Fibroblast of peridontal ligament (primary cell): ENCODE measurements at regions not wholly inside any gene's neighbourhood (a gene's known extent, or its start where the extent isn't known, plus 50 kb on each side); places are given as distances from the start of the nearest gene placed in this dataset.

Experiments used
- DNase-seq: peaks from one replicate; pipeline ENCODE4 v3.0.0-alpha.2; 2010; ENCODE audit errors: extremely low read depth

DNA sequence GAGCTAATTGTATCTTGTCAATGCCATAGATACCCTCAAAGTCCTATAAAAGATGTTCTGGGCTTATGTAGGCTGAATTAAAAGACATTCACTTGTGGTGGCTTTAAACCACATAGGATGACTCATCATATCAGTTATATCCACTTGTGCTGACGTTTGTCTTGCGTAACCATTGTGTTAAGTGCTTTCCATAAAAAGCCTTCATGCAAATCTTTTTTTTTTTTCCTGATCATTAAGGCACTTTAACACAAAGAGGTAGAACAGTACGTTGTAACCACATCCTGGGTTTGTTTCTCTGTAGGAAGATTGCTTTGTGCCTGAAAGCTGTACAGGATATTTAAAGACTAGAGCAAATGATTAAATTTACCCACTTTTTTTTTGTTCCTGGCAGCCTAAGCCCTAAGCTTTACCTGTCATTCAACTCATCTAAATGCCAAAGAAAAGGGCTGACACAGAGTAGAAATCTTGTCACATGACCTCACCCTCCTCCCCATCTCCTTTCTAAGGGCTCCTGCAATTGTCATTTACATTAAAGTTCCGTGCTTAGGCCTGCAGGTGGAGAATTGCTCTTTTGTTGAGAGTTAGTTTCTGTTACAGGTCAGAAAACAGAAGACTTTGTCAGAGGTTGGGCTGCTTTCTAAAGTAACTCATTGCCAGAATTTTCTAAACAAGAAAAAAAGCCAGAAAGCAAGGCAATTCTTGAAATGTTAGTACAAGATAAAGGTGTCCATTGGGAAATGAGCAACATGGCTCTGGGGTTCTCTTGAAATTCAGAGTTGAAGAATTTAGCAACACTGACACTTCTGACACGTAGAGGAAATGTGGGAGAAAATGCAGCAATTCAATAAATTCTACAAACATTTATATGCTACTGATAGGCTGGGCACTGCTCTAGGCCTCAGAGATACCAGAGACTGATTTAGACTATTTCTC lies 555.6 kb downstream of the PPARGC1A start:
- DNase-seq = peak; percentile 1

DNA sequence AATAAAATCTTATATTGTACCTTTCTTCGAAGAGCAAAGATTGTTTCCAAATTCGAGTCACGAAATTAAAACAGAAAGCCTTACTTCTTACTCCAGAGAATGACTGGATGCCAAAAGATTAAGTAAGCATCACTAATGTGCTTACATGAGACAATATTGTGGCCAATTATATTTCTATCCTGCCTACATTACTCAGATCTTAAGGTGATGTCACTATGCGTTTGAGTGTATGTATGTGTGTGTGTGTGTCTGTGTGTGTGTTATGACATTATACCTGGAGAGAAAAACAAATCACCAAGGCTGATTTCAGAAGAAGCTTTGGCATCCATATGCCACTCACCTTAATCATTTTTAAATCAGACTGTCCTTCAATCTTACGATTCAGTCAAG lies 556.3 kb downstream of the PPARGC1A start:
- no peak for DNase-seq

DNA sequence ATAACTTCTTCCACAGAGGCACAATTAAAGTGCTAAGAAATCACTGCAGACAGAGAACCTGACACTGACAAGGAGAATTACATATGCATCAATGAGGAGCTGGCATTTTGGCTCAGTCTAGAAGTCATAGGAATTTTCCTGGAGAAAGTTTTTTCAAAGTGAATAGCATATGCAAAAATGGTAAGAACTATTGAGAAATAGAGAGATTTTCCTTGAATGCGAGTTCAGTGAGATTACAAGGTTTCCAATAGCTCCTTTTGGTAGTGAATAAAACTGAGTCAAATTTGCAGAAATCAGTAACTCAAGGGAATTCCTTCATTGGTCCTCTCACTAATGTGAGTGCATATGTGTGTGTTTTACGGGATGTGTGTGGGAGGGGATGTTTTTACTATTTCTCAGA lies 557.5 kb downstream of the PPARGC1A start:
- DNase-seq = no peak

DNA sequence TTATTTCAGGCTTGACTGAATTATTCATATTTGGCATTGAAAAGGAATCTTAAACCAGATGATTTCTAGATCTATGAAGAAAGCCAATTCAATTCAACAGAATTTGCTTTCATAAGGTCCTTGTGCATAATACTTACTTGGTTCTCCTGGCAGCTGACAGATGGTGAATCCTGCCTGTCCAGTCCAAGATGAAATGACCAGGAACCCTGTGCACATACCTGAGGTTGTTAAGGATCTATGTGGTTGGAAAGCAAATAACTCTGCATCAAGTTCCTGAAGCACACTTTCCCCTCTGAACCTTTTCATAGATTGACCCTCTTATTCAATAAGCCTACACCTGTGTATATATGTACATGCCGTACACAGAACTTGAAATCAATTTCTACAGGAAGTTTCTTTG lies 562.7 kb downstream of the PPARGC1A start:
- DNase-seq = no peak

DNA sequence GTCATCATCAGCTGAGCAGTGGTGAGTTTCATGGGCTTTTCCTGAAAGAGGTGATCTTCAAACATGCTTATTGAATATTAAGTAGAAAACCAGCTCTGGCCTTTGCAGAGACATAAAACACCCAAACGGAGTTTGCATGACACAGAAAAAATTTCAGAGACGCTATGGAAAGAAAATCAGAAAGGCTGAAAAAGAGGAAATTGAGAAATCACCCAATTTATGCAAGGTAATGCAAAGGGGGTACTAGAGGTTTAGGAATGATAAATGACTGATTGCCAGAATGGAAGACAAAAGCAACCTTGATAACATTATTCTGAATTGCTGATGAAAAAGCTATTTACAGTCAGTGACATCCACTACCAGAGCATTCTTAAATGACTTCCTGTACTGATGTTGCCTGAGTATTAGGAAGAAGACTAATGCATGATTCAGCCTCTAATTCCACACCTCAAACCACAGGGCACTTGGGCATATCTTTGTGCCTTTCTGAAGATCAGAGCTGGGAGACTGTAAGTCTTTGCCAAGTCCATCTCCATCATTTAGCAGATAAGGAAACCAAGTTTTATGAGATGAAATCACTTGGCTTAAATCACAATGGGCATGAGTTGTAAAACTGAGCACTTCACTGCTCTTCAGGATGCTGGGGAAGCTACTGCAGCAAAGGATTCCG lies 565.7 kb downstream of the PPARGC1A start:
- no peak for DNase-seq

DNA sequence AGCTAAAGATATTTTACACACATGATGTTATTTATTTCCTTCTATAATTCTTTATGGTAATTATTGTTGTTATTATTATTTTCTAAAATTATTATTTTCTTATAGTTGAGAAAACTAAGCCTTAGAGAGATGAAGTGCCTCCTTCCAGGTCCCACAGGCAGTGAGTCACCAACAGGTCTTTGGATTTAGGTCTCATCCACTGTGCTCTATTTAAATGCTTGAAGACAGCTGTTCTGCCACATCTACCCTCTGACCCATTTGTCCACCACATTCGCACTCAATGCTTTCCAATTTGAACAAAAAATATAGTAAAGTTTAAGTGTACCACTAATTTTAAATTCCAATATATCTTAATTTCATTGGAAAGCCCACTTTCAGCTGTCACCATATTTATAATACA lies 566.4 kb downstream of the PPARGC1A start:
- no peak for DNase-seq

DNA sequence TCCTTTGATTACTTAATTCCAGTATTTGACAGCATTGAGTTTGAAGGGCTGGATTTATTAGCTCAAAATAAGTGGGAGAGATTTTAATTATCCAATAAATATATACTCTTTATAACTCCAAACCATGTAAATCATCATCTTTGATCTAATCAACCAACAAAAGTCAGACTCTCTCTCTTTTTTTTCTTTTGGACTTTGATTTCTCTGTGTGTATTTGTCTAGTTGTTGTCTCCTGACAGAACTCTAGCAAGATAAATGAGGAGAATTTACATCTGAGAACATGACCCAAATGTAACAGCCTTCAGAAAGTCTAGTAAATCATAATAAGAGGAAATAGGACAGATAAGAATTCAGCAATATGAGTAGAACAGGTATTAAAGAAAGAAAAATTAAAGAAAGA lies 567.1 kb downstream of the PPARGC1A start:
- no peak for DNase-seq

DNA sequence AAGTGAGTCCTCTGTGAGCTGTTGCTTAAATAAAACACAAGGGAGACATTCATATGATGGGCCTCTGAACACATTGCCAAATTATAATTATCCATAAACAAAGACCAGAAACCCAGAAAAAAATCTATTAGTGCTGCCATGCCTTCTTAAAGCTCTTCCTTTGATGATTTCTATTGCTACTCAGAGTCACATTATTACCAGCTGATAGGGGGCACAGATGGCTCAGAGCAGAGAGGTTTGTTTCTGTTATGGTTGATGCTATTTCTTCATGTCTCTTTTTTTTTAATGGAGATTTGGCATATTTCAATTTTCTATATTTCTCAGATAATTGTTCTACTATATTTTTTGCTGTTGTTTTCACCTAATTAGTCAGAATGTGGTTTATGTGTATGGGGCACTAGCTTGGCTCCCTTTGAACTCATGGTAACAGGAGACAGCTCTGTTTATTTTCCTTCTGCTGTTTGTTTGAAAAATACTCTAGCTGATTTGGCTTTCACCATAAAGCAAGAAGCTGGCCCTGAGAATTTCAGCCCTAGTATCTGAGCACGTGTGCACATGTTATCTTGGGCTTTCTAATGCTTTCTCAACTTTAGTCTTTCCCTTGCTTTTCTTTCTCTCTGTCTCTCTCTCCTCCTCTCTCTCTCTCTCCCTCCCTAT lies 568.8 kb downstream of the PPARGC1A start:
- DNase-seq = no peak

DNA sequence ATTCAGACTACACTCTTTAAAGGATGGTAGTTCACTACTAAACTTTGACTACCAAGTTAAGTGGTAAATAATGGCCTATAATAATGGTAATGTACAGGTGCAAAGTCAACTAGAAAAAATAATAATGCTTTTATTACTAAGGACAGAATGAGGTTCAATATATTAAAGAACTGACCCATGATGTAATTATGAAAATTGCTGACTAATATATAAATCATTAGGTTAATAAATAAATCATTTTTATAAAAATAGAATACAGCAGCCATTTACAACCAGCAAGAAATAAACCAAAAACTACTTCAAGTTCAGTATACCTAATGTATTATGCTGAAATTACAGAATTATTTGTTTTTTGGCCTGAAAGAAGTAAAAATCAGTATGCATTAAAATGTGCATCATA lies 577.2 kb downstream of the PPARGC1A start:
- no peak for DNase-seq

DNA sequence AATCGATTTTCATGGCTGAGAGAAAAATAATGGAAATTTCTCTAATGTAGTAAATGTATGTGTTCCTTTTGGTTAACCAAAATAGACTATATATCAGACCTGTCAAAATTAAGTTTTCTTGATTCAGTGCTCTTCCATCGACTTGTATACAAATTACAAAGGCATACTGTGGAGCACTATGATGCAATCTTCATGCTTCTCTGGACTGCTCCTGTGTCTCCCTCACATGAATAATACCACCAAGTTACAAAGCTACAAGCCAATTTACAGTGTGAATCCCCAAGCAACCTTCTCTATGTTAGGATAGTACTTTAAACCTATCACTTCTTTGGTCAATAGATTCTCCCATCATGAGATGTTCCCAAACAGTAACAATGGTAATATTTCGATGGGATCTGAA lies 577.9 kb downstream of the PPARGC1A start:
- no peak for DNase-seq

DNA sequence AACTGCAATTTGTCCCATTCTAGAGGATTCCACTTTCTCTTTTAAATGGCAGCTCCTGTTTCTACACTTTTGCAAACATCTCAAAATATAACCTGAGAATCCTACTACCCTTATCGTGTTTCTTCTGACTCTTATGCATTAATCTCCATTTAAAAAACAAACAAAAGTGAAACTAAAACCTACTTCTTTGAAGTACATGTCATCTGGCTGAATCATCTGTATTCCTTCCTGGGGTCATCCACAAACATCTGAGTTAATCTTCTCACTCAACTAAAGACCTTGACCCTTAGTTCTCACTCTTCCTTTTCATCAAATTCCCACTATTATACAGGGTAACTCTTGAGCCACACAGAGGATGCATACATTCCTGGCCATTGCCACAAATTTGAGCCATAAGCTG lies 584.8 kb downstream of the PPARGC1A start:
- no peak for DNase-seq

DNA sequence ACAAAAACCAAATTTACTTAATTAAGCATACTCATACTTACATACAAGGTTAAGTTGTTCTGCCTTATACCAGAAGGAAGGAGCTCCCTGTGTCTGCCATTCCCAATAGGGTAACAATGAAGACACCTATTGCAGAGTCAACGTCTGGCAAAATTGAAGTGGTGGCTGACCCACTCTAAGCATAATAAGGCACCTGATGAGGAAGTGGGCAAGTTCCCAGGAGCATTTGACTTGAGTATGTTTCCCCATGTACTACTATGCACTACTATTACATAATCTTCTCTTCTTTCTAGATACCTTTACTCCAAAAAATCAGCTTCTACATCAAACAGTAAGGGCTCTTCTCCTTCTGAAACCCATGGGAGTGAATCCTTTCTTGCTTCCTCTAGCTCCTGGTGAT lies 591.5 kb downstream of the PPARGC1A start:
- DNase-seq = no peak

DNA sequence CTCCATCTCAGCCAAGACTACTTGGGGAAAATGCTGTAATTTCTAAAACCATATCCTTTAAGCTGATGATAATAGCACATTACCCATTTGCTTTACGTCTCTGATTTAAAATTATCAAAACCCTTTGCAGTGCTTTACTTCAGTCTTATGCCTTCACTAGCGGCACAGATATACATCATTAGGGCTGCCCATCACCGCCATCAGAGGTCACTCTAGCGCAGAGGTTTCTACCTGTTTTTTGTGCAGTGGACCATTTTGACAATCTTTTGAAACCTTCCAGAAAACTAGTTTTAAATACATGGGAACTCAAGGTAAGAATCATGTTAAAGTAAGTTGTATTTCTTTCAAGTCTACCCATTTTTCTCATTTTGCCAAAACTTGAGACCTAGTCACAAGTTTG lies 592.5 kb downstream of the PPARGC1A start:
- no peak for DNase-seq

DNA sequence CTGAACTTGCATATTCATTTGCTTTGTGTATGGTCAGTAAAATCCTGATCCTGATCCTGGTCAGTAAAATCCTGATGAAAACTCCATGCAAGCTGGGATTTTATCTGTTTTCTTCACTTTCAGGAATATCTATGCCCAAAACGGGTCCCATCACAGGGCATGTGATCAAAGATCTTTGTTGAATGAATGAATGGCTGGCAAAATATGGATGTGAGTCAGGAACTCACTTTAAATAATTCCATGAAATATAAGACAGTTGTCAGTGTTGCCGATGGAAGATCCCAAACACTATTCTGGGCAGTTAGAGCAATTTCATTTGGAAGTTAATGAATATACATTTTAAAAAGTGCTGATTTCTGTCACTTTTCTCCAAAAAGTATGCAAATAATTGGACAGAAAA lies 598.4 kb downstream of the GBA3 start:
- no peak for DNase-seq

DNA sequence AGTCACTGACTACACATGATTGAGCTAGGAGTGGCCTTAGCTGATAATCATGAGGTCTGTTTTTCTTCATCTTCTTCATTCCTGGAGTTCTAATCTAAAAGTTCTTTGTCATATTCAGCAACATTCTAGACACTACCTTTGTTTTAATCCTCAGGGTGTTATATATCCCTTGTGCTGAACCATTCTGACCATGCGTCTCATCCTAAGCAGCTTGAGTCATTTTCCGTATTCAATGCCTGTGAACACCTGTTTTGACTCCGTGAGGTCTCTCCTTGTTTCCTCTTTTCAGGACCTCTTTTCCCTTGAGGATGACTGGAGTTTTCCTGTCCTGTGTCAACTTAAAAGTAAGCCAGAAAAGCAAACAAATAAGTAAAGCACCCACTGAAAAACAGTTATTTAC lies 597.9 kb downstream of the GBA3 start:
- no peak for DNase-seq

DNA sequence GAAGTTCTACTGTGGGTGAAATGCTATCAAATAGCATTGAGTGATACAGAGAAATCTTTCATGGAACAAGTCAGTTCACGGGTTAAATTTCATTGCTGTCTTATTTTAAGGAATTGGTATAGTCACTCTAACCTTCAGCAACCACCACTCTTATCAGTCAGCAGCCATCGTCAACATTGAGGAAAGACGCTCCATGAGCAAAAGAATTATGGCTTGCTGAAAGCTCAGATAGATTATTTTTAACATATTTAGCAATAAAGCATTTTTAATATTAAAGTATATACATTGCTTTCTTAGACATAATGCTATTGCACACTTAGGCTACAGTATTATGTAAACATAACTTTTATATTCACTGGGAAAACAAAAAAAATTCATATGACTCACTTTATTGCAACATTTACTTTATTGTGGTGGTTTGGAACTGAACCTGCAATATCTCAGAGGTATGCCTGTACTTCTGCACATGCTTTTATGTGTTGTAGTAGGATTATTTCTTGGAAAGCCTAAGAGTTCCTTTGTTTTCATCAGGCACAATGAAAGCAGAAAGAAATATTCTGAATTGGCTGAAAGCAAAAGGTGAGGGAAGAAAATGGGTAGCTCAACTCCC lies 586.7 kb downstream of the GBA3 start:
- no peak for DNase-seq

DNA sequence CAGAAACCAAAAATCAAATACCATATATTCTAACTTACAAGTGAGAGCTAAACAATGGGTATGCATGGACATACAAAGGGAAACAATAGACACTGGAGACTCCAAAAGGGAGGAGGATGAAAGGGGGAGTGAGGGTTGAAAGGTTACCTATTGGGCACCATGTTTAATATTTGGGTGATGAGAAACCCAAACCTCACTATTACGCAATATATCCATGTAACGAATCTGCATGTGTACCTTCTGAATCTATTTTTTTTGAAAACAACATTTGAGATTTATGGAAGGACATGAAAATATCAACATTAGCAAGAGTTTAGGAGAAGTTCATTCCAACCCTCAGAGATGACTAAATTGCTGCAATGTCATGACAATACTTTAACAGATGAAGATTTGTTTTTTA lies 586.1 kb downstream of the GBA3 start:
- no peak for DNase-seq

DNA sequence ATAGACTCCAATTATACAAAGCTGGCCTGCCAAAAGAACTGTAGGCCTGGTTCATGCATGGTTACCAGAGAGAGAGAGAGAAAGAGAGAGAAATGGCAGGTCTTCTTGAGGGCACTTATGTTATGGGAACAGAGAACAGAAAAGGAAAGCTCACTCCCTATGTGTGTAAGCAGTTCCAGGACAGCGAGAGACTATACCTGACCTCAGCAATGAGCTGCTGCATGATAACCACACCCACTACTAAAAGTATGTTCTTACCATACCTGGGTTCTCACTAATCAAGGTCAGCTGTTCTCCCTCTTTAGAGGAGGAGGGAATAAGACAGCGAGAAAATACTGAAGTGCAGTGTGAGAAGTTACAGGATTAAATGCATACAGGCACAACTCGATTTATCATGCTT lies 583.3 kb downstream of the GBA3 start:
- no peak for DNase-seq

DNA sequence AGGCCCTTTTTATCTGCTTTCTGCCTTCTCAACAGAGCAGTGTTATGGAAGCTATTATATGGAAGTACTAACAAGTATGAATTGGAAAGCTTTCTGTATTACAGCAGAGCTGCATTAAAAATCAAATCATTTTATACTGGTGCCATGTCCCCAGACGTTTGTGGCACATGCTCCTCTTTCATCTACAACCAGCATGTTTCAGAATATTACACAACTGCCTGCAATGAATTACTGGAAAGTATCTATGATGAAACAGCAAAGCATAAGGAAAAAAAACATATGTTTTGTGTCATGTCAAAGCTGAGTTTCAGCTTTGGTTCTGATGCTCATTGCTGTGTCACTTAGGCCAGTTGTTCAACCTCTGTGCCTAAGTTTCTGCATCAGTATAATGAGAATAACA lies 576.8 kb downstream of the GBA3 start:
- DNase-seq = no peak

DNA sequence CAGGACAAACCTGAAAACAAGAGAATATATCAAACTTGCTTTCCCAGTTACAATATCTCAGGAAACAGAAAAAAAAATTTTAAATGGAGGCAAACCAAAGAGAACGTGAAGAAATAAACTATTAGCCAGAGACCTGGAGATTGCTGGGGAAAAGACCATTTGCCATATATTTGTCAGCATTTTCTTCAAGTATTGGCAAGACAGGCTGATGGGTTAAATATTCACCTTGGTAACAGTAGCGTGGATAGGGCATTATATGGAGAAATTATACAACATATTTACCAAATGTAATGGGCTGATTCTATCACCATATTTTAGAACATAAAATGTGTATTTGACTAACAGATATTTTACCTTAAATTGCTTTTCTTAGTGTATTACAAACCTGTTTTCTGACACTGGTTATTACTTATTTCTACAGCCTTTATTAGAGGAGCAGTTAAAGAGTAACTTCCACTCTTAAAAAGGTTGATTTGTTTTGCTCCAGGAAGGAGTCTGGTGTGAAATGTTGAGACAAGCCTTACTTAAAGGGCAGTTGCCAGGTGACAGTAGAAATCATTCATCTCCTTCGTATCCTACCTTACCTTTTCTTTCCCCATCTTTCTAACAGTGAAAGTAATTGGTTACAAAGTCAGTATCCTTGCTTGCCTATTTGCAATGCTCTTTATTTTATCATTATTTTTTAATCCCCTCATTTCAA lies 575.5 kb downstream of the GBA3 start:
- no peak for DNase-seq

DNA sequence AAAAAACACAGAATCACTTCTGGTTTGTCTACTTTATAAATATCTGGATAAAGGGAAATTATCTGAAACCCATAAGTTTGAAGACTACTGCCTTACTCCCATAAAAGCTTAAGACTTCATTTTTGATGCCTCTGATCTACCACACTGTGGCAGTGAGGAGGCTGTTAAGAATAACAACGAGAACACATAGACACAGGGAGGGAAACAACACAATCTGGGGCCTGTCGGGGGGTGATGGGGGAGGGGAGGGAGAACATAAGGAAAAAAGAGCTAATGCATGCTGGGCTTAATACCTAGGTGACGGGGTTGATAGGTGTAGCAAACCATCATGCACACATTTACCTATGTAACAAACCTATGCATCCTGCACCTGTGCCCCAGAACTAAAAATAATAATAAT lies 573.7 kb downstream of the GBA3 start:
- no peak for DNase-seq

DNA sequence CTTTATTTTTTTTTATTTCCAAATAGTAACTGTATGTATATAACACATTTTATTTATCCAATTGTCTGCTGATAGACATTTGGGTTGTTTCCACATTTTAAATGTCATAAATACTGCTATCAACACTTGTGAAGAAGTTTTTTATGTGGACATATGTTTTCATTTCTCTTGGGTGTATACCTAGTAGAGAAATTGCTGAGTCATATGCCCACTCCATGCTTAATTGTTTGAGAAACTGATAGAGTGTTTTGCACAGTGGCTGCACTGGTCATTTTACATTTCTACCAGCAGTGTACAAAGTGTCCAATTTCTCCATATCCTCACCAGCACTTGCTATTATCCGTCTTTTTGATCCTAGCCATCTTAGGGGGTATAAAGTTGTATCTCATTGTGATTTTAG lies 567.8 kb downstream of the GBA3 start:
- DNase-seq = no peak
